ENCODE measurements at regions not wholly inside any gene's neighbourhood (a gene's known extent, or its start where the extent isn't known, plus 50 kb on each side); places are given as distances from the start of the nearest gene placed in this dataset.

DNA sequence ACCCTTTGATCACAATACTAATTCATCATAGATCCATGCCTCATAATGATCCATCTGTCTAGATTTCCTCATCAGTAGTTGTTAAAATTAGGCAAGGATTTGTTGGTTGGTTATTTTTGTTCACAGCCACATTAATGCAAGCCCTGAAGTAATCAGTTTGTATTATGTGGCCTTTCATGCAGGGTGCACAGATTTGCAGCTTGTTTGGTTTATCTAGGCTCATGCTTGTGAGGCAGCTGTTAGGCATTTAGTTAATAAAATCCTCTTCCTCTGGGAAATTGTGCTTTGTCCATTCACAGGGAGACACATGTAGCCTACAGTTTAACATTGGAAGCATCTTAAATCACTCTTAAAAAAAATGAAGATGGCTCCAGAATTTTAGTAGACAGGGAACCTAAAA is 162.8 kb upstream of the ZNF385D start:
- H3K36me3 ChIP-seq (ENCODE audit: control insufficient read depth in 2 of 2, insufficient read depth in 1 of 2, low read length in 2 of 2), result no peaks in the 10 kb centered on the region
- no peaks in the 10 kb centered on the region for H3K4me1 ChIP-seq (ENCODE audit: control insufficient read depth, insufficient read depth, low read length)
- ChIA-PET CTCF (interaction anchor here (0.7 kb wide), 1 partner anchor 14 kb away, joined by 3 read pairs; no protein-coding TSS in a partner anchor), POLR2A (no interaction called here)
- TF ChIP-seq ZNF571 (tag by site-specific recombination; IDR thresholded peaks at IDR 0.05), result no peak
- TF ChIP-seq, protein P1, sequence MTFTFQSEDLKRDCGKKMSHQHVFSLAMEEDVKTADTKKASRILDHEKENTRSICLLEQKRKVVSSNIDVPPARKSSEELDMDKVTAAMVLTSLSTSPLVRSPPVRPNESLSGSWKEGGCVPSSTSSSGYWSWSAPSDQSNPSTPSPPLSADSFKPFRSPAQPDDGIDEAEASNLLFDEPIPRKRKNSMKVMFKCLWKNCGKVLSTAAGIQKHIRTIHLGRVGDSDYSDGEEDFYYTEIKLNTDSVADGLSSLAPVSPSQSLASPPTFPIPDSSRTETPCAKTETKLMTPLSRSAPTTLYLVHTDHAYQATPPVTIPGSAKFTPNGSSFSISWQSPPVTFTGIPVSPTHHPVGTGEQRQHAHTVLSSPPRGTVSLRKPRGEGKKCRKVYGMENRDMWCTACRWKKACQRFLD (tag by site-specific recombination; IDR thresholded peaks at IDR 0.05), result no peak
- TF ChIP-seq YY1 (tag by site-specific recombination; IDR thresholded peaks at IDR 0.05), result no peak
- TF ChIP-seq, protein P2, sequence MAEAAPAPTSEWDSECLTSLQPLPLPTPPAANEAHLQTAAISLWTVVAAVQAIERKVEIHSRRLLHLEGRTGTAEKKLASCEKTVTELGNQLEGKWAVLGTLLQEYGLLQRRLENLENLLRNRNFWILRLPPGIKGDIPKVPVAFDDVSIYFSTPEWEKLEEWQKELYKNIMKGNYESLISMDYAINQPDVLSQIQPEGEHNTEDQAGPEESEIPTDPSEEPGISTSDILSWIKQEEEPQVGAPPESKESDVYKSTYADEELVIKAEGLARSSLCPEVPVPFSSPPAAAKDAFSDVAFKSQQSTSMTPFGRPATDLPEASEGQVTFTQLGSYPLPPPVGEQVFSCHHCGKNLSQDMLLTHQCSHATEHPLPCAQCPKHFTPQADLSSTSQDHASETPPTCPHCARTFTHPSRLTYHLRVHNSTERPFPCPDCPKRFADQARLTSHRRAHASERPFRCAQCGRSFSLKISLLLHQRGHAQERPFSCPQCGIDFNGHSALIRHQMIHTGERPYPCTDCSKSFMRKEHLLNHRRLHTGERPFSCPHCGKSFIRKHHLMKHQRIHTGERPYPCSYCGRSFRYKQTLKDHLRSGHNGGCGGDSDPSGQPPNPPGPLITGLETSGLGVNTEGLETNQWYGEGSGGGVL (tag by site-specific recombination; IDR thresholded peaks at IDR 0.05), result no peak
- no peak for TF ChIP-seq ZFP69B (tag by site-specific recombination; IDR thresholded peaks at IDR 0.05)
- TF ChIP-seq, protein P3, sequence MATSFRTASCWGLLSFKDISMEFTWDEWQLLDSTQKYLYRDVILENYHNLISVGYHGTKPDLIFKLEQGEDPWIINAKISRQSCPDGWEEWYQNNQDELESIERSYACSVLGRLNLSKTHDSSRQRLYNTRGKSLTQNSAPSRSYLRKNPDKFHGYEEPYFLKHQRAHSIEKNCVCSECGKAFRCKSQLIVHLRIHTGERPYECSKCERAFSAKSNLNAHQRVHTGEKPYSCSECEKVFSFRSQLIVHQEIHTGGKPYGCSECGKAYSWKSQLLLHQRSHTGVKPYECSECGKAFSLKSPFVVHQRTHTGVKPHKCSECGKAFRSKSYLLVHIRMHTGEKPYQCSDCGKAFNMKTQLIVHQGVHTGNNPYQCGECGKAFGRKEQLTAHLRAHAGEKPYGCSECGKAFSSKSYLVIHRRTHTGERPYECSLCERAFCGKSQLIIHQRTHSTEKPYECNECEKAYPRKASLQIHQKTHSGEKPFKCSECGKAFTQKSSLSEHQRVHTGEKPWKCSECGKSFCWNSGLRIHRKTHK (tag by site-specific recombination; IDR thresholded peaks at IDR 0.05), result no peak
- no peak for TF ChIP-seq ZFHX2 (tag by site-specific recombination; conservative IDR thresholded peaks at IDR 0.05)
- TF ChIP-seq ZNF843 (tag by site-specific recombination; IDR thresholded peaks at IDR 0.05), result no peak
- TF ChIP-seq ZNF560 (tag by site-specific recombination; IDR thresholded peaks at IDR 0.05; ENCODE audit: borderline replicate concordance), result no peak
- TF ChIP-seq KLF9 (tag by site-specific recombination; IDR thresholded peaks at IDR 0.05; ENCODE audit: low read depth), result no peak
- no peak for TF ChIP-seq ZNF292 (tag by site-specific recombination; IDR thresholded peaks at IDR 0.05; ENCODE audit: borderline replicate concordance, low read depth)
- no peak for TF ChIP-seq ZNF549 (tag by site-specific recombination; IDR thresholded peaks at IDR 0.05)
- TF ChIP-seq, protein P4, sequence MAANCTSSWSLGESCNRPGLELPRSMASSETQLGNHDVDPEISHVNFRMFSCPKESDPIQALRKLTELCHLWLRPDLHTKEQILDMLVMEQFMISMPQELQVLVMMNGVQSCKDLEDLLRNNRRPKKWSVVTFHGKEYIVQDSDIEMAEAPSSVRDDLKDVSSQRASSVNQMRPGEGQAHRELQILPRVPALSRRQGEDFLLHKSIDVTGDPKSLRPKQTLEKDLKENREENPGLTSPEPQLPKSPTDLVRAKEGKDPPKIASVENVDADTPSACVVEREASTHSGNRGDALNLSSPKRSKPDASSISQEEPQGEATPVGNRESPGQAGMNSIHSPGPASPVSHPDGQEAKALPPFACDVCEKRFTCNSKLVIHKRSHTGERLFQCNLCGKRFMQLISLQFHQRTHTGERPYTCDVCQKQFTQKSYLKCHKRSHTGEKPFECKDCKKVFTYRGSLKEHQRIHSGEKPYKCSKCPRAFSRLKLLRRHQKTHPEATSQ (tag by site-specific recombination; IDR thresholded peaks at IDR 0.05), result no peak
- TF ChIP-seq ZNF248 (tag by site-specific recombination; IDR thresholded peaks at IDR 0.05), result no peak
- no peak for TF ChIP-seq ZBTB21 (tag by site-specific recombination; IDR thresholded peaks at IDR 0.05)
- TF ChIP-seq ZNF423 (tag by site-specific recombination; IDR thresholded peaks at IDR 0.05), result no peak
- TF ChIP-seq, protein P5, sequence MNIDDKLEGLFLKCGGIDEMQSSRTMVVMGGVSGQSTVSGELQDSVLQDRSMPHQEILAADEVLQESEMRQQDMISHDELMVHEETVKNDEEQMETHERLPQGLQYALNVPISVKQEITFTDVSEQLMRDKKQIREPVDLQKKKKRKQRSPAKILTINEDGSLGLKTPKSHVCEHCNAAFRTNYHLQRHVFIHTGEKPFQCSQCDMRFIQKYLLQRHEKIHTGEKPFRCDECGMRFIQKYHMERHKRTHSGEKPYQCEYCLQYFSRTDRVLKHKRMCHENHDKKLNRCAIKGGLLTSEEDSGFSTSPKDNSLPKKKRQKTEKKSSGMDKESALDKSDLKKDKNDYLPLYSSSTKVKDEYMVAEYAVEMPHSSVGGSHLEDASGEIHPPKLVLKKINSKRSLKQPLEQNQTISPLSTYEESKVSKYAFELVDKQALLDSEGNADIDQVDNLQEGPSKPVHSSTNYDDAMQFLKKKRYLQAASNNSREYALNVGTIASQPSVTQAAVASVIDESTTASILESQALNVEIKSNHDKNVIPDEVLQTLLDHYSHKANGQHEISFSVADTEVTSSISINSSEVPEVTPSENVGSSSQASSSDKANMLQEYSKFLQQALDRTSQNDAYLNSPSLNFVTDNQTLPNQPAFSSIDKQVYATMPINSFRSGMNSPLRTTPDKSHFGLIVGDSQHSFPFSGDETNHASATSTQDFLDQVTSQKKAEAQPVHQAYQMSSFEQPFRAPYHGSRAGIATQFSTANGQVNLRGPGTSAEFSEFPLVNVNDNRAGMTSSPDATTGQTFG (tag by site-specific recombination; IDR thresholded peaks at IDR 0.05; ENCODE audit: borderline replicate concordance), result no peak
- no peak for TF ChIP-seq KLF7 (tag by site-specific recombination; IDR thresholded peaks at IDR 0.05; ENCODE audit: borderline replicate concordance)
- no peak for TF ChIP-seq ZNF2 (tag by site-specific recombination; IDR thresholded peaks at IDR 0.05)
- H3K27ac ChIP-seq (ENCODE audit: extremely low read depth, low read depth, low read length), result no peak overlapping the region
- no peaks in the 10 kb centered on the region for H3K9me3 ChIP-seq (ENCODE audit: control insufficient read depth, insufficient read depth, low read depth, low read length)
- no peak overlapping the region for H3K4me3 ChIP-seq (ENCODE audit: low read depth, low read length)

All from HEK293 (cell line).